Activated CD8-positive, alpha-beta memory T cell treated with anti-CD3 and anti-CD28 coated beads, Interleukin-2, amount 50 U/mL, for 48 hours (primary cell): ENCODE measurements at regions not wholly inside any gene's neighbourhood (a gene's known extent, or its start where the extent isn't known, plus 50 kb on each side); places are given as distances from the start of the nearest gene placed in this dataset.
"Not testable (repeated sequence)": the region's sequence is repeated elsewhere in the genome, so short reads cannot be mapped to it uniquely, and the experiment has no call there.

Source experiments
- DNase-seq: peaks from one replicate; pipeline ENCODE4 v3.0.0-alpha.2; 2020

- peak; percentile 76 for DNase-seq
Measured at GRCh38 chr15:32536507-32537172, 56.6 kb upstream of the GOLGA8N start.

- not testable (repeated sequence) for DNase-seq
Measured at GRCh38 chr15:32536057-32536493, 57.2 kb upstream of the GOLGA8N start.

GRCh38 chr15:32535150-32535898, 57.9 kb upstream of the GOLGA8N start:
- DNase-seq = not testable (repeated sequence)

GRCh38 chr15:32522900-32523299, 67.5 kb upstream of the GOLGA8O start:
- not testable (repeated sequence) for DNase-seq

GRCh38 chr15:32522421-32522820, 67.0 kb upstream of the GOLGA8O start:
- not testable (repeated sequence) for DNase-seq

GRCh38 chr15:32518976-32519375, 63.5 kb upstream of the GOLGA8O start:
- not testable (repeated sequence) for DNase-seq

- not testable (repeated sequence) for DNase-seq
Measured at GRCh38 chr15:32518013-32518412, 62.6 kb upstream of the GOLGA8O start.

- not testable (repeated sequence) for DNase-seq
Measured at GRCh38 chr15:32516954-32517353, 61.5 kb upstream of the GOLGA8O start.

- not testable (repeated sequence) for DNase-seq
Measured at GRCh38 chr15:32513378-32513777, 57.9 kb upstream of the GOLGA8O start.

- DNase-seq = not testable (repeated sequence)
Measured at GRCh38 chr15:32510027-32510426, 54.6 kb upstream of the GOLGA8O start.

GRCh38 chr15:32508081-32508480, 52.6 kb upstream of the GOLGA8O start:
- not testable (repeated sequence) for DNase-seq

GRCh38 chr15:32506787-32507186, 51.4 kb upstream of the GOLGA8O start:
- not testable (repeated sequence) for DNase-seq

- not testable (repeated sequence) for DNase-seq
Measured at GRCh38 chr15:32505633-32506032, 50.2 kb upstream of the GOLGA8O start.
